ENCODE measurements at regions not wholly inside any gene's neighbourhood (a gene's known extent, or its start where the extent isn't known, plus 50 kb on each side); places are given as distances from the start of the nearest gene placed in this dataset.

DNA sequence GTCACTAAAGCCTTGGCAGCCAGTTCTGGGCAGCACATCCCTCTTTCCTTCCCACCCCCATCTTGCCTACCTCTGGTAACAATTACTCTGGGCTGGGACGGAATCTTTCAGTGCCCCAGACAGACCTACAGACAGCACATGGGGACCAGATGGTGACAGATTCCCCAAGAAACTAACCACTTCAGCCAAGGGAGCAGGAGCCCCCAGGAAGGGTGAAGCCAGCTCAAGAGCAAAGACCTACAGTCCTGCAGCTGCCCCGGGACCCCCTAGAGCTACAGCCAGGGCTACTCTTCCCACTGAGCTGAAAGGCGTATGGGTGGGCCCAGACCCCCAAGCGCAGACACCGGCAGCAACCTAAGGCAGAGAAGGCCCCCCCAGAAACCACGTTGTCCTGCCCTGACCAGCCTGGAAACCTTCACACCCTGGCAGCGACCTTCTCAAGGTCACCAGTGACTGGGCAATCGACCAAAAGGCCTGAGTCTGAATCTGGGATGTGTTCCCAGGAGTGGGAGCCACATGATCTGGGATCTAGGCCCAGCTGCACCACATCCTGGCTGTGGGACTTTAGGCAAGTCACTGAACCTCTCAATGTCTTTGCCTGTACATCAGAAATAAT is 65.8 kb downstream of the LRRC32 start:
- TF ChIP-seq POLR2AphosphoS5 (IDR thresholded peaks at IDR 0.05; ENCODE audit: low read length) (no peak), NFIC (IDR thresholded peaks at IDR 0.05; ENCODE audit: low read depth, low read length) (no peak), POLR2A (IDR thresholded peaks at IDR 0.05; ENCODE audit: low read depth, low read length) (no peak), BCL11A (IDR thresholded peaks at IDR 0.05; ENCODE audit: low read depth, low read length) (no peak), CHD1 (IDR thresholded peaks at IDR 0.05; ENCODE audit: low read depth, low read length) (no peak)
- TF ChIP-seq, protein P1, sequence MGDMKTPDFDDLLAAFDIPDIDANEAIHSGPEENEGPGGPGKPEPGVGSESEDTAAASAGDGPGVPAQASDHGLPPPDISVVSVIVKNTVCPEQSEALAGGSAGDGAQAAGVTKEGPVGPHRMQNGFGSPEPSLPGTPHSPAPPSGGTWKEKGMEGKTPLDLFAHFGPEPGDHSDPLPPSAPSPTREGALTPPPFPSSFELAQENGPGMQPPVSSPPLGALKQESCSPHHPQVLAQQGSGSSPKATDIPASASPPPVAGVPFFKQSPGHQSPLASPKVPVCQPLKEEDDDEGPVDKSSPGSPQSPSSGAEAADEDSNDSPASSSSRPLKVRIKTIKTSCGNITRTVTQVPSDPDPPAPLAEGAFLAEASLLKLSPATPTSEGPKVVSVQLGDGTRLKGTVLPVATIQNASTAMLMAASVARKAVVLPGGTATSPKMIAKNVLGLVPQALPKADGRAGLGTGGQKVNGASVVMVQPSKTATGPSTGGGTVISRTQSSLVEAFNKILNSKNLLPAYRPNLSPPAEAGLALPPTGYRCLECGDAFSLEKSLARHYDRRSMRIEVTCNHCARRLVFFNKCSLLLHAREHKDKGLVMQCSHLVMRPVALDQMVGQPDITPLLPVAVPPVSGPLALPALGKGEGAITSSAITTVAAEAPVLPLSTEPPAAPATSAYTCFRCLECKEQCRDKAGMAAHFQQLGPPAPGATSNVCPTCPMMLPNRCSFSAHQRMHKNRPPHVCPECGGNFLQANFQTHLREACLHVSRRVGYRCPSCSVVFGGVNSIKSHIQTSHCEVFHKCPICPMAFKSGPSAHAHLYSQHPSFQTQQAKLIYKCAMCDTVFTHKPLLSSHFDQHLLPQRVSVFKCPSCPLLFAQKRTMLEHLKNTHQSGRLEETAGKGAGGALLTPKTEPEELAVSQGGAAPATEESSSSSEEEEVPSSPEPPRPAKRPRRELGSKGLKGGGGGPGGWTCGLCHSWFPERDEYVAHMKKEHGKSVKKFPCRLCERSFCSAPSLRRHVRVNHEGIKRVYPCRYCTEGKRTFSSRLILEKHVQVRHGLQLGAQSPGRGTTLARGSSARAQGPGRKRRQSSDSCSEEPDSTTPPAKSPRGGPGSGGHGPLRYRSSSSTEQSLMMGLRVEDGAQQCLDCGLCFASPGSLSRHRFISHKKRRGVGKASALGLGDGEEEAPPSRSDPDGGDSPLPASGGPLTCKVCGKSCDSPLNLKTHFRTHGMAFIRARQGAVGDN (IDR thresholded peaks at IDR 0.05), result no peak
